ENCODE measurements at regions not wholly inside any gene's neighbourhood (a gene's known extent, or its start where the extent isn't known, plus 50 kb on each side); places are given as distances from the start of the nearest gene placed in this dataset.

DNA sequence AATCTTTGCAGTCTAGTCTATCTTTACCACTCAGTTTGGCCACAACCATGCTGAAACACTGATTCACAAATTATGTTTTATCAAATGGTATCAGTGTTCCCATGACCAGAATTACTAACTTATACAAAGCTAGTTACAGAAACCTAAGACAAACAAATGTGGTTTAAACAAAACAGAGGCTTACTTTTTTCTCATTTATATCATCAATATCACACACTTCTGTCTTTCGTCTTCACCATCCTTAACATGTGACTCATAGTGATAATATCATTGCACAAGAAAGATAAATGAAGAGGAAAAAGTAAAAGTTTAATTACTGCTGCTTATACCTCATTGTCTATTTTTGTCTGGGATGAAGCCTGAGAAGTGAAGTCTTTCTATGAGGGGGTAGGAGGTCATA, 406.6 kb downstream of the PCDH10 start:
- TF ChIP-seq, protein P1, sequence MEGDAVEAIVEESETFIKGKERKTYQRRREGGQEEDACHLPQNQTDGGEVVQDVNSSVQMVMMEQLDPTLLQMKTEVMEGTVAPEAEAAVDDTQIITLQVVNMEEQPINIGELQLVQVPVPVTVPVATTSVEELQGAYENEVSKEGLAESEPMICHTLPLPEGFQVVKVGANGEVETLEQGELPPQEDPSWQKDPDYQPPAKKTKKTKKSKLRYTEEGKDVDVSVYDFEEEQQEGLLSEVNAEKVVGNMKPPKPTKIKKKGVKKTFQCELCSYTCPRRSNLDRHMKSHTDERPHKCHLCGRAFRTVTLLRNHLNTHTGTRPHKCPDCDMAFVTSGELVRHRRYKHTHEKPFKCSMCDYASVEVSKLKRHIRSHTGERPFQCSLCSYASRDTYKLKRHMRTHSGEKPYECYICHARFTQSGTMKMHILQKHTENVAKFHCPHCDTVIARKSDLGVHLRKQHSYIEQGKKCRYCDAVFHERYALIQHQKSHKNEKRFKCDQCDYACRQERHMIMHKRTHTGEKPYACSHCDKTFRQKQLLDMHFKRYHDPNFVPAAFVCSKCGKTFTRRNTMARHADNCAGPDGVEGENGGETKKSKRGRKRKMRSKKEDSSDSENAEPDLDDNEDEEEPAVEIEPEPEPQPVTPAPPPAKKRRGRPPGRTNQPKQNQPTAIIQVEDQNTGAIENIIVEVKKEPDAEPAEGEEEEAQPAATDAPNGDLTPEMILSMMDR (IDR thresholded peaks at IDR 0.05; ENCODE audit: insufficient read depth, low read depth, low read length), result no peak
- no peak for TF ChIP-seq EZH2 (IDR thresholded peaks at IDR 0.05; ENCODE audit: insufficient read depth, low read length)
